ENCODE measurements at regions not wholly inside any gene's neighbourhood (a gene's known extent, or its start where the extent isn't known, plus 50 kb on each side); places are given as distances from the start of the nearest gene placed in this dataset.
"Not testable (repeated sequence)": the region's sequence is repeated elsewhere in the genome, so short reads cannot be mapped to it uniquely, and the experiment has no call there.

DNA sequence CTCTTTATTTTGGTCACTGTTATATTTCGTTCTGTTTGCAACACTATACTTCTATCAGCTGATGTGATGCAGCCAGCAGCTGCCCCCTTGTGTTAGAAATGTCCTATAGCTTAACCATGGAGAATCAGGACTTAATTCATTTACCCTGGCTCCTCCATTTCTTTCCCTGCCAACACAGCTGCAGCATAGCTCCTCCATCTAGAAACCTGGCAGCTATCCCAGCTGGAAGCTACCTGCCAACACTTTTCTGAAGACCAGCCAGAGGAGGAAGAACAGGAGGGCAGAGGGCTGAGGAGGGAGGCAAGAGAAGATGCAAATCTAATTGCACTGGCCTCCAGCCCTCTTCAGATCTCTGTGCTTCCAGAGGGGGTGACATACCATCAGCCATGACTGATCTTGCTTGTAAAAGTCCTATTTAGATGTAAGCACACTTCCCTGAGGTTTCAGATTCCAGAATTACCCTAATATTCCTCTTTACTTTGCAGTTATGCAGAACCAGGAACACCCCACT is 156.8 kb upstream of the TMEM260 start:
- peak in 1 of 2 experiments; percentile 48 for DNase-seq

GRCh38 chr14:56423544-56423943 is 156.1 kb upstream of the TMEM260 start:
- DNase-seq = no peak

DNA sequence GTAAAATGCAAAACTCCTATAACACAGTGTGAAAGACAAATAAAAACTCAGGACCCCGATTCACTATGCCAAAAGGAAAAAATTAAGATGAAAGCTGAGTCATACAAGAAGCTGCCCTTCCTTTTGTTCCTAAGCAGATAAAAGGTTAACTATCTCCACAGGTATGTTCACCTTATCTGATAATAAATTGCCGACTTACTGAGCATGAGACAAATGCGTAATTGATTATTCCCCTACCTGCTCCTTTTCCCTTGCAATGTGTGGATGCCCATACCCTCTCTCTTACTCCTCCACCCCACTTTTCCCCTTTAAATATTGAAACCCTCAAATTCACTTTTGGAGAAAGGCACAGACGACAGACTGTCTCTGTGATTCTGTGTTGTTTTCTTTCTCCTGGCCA is 148.6 kb upstream of the TMEM260 start:
- DNase-seq = no peak

DNA sequence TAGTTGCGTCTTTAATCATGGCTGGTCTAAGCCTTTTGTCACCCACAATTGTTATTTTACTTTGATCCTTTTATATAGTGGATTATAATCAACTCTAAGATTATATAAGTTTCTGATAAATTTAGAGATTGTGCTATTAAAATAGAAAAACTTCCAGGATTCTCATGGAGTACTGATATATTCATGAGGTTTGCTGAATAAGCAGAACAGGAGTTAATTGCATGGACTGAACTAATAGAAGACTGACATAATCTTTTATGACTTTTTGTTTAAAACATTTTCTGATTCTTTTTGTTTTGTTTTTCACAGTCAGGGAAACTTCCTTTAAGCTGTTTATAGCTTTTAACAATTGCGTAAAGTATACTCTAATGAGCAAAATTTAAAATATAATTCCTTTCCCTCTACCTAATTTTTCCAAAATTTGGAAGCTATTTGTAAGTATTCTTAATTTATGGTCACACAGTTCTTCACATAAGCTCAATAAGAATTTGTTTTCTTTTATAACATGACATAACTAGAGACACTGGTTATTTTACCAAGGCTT is 129.9 kb upstream of the TMEM260 start:
- no peak for DNase-seq

GRCh38 chr14:56452940-56453339 is 126.7 kb upstream of the TMEM260 start:
- DNase-seq = no peak

DNA sequence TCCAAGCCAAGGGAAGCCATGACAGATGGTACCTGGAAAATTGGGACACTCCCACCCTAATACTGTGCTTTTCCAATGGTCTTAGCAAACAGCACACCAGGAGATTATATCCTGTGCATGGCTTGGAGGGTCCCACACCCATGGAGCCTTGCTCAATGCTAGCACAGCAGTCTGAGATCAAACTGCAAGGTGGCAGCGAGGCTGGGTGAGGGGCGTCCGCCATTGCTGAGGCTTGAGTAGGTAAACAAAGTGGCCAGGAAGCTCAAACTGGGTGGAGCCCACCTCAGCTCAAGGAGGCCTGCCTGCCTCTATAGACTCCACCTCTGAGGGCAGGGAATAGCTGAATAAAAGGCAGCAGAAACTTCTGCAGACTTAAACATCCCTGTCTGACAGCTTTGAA is 124.9 kb upstream of the TMEM260 start:
- DNase-seq = not testable (repeated sequence)

DNA sequence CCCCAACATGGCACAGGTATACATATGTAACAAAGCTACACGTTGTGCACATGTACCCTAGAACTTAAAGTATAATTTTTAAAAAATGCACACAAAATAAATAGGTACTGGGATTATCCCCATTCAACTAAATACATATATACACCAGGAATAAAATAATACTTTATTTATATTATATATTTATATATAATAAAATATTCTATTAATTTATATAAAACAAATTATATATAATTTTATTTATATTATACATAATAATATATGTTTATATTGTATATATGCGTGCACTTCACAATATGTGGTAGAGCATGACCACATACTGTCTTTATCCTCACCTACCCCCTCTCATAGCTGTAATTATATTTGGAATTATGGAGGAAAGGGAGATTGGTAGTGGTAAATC is 119.1 kb upstream of the TMEM260 start:
- no peak for DNase-seq

DNA sequence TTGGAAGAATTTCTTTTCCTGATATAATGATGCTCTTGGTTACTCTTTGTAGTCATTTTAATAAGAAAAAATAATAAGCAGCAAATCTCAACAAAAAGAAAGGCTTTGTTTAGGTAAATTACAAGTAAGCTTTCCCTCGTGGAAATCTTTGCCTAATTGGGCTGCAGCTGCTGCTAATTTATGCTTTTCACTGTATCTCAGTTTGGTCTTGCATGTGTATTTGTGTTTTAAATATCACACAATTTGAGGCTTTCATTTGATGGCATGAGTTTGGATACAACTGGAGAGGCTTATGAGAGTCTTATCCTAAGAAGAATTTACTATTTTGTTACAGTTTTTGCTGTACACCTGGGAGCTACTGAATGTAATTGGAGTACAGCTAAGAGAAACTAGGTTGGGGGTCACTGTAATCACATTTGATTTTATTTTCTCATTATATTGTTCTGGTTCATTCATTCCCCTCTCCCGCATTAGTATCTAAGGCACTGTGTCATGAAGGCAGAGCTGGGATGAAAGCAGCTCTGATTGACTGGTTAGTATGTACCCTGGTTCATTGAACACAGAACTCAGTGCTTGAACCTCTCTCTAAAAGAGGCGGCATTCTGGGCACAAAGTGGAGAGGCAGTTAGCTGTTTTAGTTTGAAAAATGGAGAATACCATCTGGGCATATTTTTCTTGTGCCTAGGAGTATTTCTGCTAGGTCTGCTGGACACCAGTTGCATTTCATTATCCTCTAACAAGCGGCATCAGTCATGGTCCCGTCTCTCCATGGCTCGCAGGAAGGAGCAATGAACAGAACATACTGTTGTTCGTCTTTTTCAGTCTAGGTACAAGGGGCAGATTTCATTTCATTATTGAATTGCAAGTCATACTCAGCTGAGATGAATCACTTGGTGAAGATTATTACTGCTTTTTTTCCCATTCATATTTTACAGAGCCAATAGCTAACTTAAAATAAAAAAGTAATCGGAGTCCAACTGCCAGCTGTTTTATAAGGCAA is 118.0 kb upstream of the TMEM260 start:
- DNase-seq = no peak

- no peak for DNase-seq
These were observed 116.2 kb upstream of the TMEM260 start for GRCh38 chr14:56463271-56463890.

GRCh38 chr14:56471056-56471455 is 108.5 kb upstream of the TMEM260 start:
- DNase-seq = no peak

GRCh38 chr14:56474419-56475022 is 105.1 kb upstream of the TMEM260 start:
- DNase-seq = peak in 1 of 2 experiments; percentile 32

DNA sequence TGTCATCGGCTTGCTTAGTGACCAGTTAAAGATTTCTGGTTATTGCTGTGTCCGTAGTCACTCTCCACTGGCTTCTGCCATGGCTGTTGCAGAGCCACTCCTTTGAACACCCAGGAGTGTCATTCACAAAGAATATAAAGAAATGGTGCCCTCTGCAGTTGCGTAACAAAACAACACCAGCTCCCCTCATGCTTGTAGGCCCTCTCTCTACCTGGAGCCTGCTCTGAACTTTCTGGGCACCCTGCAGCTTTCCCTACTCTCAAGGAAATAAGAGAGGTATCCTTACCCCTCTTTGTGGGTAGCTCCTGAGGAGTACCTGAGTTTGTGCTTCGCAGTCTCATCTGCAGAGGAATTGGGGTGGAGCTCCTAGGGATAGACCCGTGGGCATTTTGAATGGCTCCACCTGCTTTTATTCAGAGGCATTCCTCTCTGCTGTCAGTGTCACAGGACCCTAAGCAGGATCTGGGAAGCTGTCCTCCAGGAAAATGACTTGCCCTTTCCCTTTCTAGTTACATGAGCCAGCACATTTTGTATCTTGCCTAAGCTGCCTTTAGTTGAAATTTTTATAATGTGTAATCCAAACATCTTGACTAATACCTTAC is 97.2 kb upstream of the TMEM260 start:
- DNase-seq = no peak

DNA sequence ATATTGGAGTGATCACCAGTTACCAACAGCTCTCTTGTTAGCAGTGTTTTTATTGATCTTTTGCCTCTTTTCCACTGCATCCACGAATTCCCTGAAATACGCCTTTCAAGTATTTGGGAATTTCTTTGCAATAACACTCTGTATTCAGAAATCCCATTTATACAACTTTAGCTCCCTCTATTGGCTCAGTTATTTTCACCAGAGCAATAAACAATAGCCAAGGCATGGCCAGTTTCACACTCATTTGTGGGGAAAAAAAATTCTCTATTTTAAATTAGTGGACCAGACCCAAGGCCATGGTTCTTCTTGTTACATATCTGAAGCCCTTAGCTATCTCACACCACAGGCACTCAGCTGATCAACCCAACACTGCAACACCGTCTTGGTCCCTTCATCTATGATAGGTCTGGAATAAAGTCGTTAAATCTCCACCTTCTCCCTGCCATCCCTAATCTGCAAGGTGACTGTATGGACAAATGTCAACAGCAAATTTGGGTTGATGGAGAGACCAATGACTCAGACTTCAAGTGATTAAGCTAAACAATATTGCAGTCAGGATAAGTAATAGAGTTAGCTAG is 92.4 kb upstream of the TMEM260 start:
- DNase-seq = peak in 1 of 2 experiments; percentile 34

DNA sequence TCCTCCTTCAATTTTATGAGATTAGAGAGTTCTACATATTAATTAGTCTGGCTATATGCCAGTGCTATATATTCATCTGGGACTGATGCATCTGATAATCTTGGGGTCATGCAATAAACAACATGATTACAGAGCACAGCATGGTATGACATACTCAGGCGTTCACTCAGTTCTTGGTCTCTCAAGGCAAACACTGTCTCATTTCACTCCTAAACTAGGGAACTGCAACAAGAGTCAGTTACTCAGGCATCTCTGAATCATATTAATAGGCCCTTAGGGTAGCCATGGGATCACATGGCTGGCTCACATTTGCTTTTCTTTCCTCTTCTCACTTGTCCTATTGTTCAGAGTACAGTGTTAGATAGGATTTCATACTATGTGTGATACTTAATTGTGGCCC is 91.8 kb upstream of the TMEM260 start:
- DNase-seq = no peak

GRCh38 chr14:56488306-56488705 is 91.3 kb upstream of the TMEM260 start:
- DNase-seq = no peak

- peak in 1 of 2 experiments; percentile 39 for DNase-seq
These were observed 89.2 kb upstream of the TMEM260 start for GRCh38 chr14:56490379-56490778.

- DNase-seq = peak; percentile 44 to 56
These were observed 88.0 kb upstream of the TMEM260 start for GRCh38 chr14:56491299-56492285.

- DNase-seq = no peak
These were observed 85.4 kb upstream of the TMEM260 start for GRCh38 chr14:56494167-56494566.

DNA sequence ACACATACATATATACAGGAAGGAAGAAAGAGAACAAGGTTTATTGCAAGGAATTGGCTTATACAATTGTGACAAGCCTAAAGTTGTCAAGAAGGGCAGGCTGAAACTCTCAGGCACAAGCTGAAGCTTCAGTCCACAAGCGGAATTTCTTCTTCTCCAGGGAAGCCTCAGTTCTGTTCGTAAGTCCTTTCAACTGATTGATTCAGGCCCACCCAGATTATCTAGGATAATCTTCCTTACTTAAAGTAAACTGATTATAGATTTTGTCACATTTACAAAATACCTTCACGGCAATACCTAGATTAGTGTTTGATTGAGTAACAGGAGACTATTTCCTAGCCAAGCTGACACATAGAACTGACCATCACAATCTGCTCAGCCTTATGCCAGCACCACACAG is 81.5 kb upstream of the TMEM260 start:
- DNase-seq = no peak

DNA sequence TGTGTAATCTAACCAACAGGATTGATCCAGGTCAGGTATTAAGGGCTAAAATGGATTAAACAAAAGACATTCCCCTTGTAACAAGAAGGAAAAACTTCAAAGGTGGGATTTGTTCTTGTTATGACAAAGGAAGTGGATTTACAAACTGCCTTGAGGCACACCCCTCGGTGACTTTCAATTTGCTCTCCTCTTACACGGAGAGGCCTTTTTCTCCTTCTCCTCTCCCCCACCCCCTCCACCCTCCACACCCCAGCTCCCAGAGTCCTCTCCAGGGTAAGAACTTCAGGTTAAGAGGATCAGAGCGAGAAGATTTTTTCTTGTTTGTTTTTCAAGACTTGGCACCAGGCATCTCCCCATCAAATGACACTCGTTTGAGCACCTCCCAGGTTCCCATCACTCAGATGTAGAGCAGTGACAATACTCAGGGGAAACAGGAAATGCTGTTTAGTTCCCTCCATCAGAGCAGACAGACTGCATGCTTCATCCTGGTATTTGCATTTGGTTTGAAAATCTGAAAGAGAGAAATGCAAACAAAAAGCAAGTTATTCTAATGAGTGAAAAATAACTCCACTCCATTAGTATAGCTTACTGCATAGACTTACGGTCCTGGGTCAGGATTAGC is 77.6 kb upstream of the TMEM260 start:
- no peak for DNase-seq

GRCh38 chr14:56505361-56505760 is 74.2 kb upstream of the TMEM260 start:
- DNase-seq = no peak
